SK-N-SH (cell line): ENCODE measurements at regions not wholly inside any gene's neighbourhood (a gene's known extent, or its start where the extent isn't known, plus 50 kb on each side); places are given as distances from the start of the nearest gene placed in this dataset.

Experiments used
- ELF1 ChIP-seq: IDR thresholded peaks from 2 replicates; pipeline ENCODE4 v1.4.0; 2012
- EP300 ChIP-seq, 2 experiments: IDR thresholded peaks; 2 replicates each; pipeline versions ENCODE4 v1.4.0 to v1.6.1; 2012; ENCODE audit warnings: borderline replicate concordance in 1 of 2, low read depth in 1 of 2, low read length in 1 of 2
- GABPA ChIP-seq: IDR thresholded peaks from 2 replicates; pipeline ENCODE4 v1.4.0; 2012; ENCODE audit warnings: low read depth, mild to moderate bottlenecking
- MAX ChIP-seq: IDR thresholded peaks from 2 replicates; pipeline ENCODE4 v1.4.0; 2012; ENCODE audit warnings: low read depth
- MXI1 ChIP-seq: IDR thresholded peaks from 2 replicates; pipeline ENCODE4 v1.6.1; 2012; ENCODE audit warnings: mild to moderate bottlenecking, low read depth, low read length, improper control_type of control experiment
- NRF1 ChIP-seq: IDR thresholded peaks from 2 replicates; pipeline ENCODE4 v1.6.1; 2012; ENCODE audit warnings: low read depth, mild to moderate bottlenecking, low read length
- POLR2AphosphoS5 ChIP-seq: IDR thresholded peaks from 2 replicates; pipeline ENCODE4 v1.6.1; 2012; ENCODE audit warnings: low read depth, low read length
- RAD21 ChIP-seq: IDR thresholded peaks from 2 replicates; pipeline ENCODE4 v1.6.1; 2012; ENCODE audit warnings: mild to moderate bottlenecking, low read length
- SIN3A ChIP-seq: IDR thresholded peaks from 2 replicates; pipeline ENCODE4 v1.6.1; 2012; ENCODE audit warnings: low read depth, mild to moderate bottlenecking, low read length, moderate library complexity, borderline replicate concordance
- SMC3 ChIP-seq: IDR thresholded peaks from 2 replicates; pipeline ENCODE4 v1.6.1; 2012; ENCODE audit warnings: low read depth, low read length, improper control_type of control experiment
- YY1 ChIP-seq: IDR thresholded peaks from 2 replicates; pipeline ENCODE4 v1.4.0; 2012; ENCODE audit warnings: low read depth, mild to moderate bottlenecking
- ZBTB33 ChIP-seq: IDR thresholded peaks from 2 replicates; pipeline ENCODE4 v1.4.0; 2012; ENCODE audit warnings: low read depth, borderline replicate concordance
- TF ChIP-seq, protein P1 (sequence below): fragments of 200-600 bp; sonication (generic); IDR thresholded peaks from 2 replicates; pipeline ENCODE4 v1.6.1; 2017; ENCODE audit warnings: antibody characterized with exemption, mild to moderate bottlenecking, moderate library complexity
- TF ChIP-seq, protein P2 (sequence below): IDR thresholded peaks from 2 replicates; pipeline ENCODE4 v1.6.1; 2012; ENCODE audit warnings: mild to moderate bottlenecking, low read depth, low read length, moderate library complexity

- TF ChIP-seq MXI1 (no peak), RAD21 (no peak), POLR2AphosphoS5 (no peak), YY1 (no peak), GABPA (no peak), MAX (no peak), NRF1 (no peak), ZBTB33 (no peak), SIN3A (no peak), SMC3 (no peak), ELF1 (no peak), EP300 (IDR thresholded peaks at IDR 0.05; ENCODE audit: borderline replicate concordance in 1 of 2, low read depth in 1 of 2, low read length in 1 of 2) (no peak)
- TF ChIP-seq, protein P1, sequence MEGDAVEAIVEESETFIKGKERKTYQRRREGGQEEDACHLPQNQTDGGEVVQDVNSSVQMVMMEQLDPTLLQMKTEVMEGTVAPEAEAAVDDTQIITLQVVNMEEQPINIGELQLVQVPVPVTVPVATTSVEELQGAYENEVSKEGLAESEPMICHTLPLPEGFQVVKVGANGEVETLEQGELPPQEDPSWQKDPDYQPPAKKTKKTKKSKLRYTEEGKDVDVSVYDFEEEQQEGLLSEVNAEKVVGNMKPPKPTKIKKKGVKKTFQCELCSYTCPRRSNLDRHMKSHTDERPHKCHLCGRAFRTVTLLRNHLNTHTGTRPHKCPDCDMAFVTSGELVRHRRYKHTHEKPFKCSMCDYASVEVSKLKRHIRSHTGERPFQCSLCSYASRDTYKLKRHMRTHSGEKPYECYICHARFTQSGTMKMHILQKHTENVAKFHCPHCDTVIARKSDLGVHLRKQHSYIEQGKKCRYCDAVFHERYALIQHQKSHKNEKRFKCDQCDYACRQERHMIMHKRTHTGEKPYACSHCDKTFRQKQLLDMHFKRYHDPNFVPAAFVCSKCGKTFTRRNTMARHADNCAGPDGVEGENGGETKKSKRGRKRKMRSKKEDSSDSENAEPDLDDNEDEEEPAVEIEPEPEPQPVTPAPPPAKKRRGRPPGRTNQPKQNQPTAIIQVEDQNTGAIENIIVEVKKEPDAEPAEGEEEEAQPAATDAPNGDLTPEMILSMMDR, result no peak
- TF ChIP-seq, protein P2, sequence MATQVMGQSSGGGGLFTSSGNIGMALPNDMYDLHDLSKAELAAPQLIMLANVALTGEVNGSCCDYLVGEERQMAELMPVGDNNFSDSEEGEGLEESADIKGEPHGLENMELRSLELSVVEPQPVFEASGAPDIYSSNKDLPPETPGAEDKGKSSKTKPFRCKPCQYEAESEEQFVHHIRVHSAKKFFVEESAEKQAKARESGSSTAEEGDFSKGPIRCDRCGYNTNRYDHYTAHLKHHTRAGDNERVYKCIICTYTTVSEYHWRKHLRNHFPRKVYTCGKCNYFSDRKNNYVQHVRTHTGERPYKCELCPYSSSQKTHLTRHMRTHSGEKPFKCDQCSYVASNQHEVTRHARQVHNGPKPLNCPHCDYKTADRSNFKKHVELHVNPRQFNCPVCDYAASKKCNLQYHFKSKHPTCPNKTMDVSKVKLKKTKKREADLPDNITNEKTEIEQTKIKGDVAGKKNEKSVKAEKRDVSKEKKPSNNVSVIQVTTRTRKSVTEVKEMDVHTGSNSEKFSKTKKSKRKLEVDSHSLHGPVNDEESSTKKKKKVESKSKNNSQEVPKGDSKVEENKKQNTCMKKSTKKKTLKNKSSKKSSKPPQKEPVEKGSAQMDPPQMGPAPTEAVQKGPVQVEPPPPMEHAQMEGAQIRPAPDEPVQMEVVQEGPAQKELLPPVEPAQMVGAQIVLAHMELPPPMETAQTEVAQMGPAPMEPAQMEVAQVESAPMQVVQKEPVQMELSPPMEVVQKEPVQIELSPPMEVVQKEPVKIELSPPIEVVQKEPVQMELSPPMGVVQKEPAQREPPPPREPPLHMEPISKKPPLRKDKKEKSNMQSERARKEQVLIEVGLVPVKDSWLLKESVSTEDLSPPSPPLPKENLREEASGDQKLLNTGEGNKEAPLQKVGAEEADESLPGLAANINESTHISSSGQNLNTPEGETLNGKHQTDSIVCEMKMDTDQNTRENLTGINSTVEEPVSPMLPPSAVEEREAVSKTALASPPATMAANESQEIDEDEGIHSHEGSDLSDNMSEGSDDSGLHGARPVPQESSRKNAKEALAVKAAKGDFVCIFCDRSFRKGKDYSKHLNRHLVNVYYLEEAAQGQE, result no peak
Measured at GRCh38 chr7:120030876-120031275, 242.1 kb upstream of the KCND2 start.
